ENCODE measurements at regions not wholly inside any gene's neighbourhood (a gene's known extent, or its start where the extent isn't known, plus 50 kb on each side); places are given as distances from the start of the nearest gene placed in this dataset.

- TF ChIP-seq CTCF (conservative IDR thresholded peaks at IDR 0.05; ENCODE audit: low read depth, low read length) (no peak), EZH2 (IDR thresholded peaks at IDR 0.05; ENCODE audit: low read length, unreplicated experiment) (no peak), EZH2phosphoT487 (IDR thresholded peaks at IDR 0.05; ENCODE audit: borderline replicate concordance, low read length) (no peak)
Observed at GRCh38 chr6:103707596-103708325, 1152.0 kb downstream of the HACE1 start.

Data from PC-3 (cell line).